UCSD-AML1 (cell line): ENCODE measurements at regions not wholly inside any gene's neighbourhood (a gene's known extent, or its start where the extent isn't known, plus 50 kb on each side); places are given as distances from the start of the nearest gene placed in this dataset.
A peak's percentile ranks its signal among the peaks of the same experiment; 100 is the strongest.

Experiments
- DNase-seq: peaks from one replicate; lab custom pipeline; 2025; ENCODE audit not compliant: unreplicated experiment; lab: John Stamatoyannopoulos, UW

GRCh38 chr7:17159500-17160037 is 138.9 kb upstream of the AHR start:
- DNase-seq = no peak

DNA sequence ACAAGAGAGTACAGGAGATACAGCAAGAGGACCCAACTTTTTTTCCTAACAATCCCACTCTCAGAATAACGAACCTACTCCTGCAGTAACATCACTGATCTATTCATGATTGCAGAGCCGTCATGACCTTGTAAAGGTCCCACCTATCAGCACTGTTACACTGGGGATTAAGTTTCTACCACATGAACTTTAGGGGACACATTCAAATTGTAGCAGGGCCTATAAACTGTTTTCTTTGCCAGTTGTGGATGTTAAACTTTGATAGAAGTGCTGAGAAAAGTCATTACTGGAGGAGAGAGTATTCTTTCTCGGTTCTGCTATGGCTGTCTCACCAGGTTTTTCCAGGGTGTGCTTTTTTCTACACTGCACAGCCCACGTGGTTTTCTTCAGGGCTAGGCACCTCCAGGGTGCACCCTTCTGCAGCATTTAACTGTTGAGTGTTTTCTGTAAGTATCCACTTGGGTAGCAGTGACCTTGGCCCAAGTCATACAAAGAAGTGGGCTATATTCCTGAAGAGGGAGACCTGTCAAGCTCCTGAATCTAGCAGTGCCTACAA is 131.6 kb upstream of the AHR start:
- no peak for DNase-seq

GRCh38 chr7:17168416-17168815 is 130.0 kb upstream of the AHR start:
- DNase-seq = no peak

DNA sequence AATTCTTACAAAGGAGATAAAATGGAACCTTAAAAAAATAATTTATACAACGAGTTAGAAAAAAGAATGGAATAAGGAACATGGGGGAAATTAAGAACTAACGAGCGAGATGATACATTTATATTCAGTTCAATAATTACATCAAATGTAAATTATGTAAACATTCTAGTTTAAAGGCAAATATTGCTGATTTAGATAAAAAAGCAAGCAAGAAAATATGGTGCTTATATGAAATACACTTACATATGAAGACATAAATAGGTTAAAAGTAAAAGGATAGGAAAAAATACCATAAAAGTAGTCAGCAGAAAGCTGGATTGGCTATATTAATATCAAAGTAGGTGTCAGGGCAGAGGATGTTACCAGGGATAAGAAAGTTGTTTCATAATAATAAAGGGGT is 127.0 kb upstream of the AHR start:
- DNase-seq = no peak

DNA sequence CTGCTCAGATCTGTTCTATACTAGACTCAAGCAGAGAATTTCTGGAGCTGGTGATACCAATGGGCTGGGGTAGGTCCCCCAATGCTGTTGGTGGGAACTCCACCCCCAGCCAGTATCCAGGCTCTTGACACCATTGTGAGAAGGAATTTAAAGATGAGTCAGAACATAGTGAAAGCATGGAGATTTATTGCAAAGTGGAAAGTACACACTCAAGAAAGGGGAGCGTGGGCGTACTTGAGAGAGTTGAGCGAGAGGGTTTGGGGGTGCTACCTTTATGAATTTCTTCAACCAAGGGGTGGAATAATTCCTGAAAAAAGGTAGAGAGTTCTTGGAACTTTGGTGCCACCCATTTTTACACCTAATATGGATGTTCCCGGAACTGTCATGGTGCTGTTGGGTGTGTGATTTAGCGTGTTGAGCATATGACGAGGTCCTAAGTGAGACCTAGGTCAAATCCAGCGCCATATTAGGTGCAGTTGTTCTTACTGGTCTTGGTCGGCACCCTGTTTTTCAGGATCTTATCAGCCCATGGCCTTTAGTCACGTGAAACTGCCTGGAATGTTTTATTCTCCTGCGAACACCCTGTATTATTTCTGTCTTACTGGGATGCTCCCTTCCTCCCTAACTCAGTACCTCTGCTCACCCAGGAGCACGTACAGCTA is 122.0 kb upstream of the AHR start:
- no peak for DNase-seq

- no peak for DNase-seq
These were observed 119.9 kb upstream of the AHR start for GRCh38 chr7:17178545-17178944.

DNA sequence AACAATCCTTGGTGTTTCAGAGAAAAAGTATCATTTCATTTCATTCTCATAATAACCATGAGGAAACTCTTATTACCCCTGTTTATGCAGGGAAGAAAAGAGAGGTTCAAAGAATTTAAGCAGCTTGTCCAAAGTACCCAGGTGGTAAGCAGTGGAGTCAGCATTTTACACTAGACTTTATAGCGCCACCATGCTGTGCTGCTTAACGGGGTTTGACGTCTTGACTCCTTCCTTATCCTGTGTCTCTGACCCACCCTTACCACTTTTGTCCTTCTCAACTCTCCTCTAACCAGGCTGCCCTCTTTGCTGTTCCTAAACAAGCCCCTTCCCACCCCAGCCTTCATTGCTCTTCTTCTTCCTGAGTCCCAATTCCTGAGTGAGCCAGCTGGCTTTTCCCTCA is 117.0 kb upstream of the AHR start:
- DNase-seq = no peak

GRCh38 chr7:17183630-17184328 is 114.7 kb upstream of the AHR start:
- DNase-seq = no peak

DNA sequence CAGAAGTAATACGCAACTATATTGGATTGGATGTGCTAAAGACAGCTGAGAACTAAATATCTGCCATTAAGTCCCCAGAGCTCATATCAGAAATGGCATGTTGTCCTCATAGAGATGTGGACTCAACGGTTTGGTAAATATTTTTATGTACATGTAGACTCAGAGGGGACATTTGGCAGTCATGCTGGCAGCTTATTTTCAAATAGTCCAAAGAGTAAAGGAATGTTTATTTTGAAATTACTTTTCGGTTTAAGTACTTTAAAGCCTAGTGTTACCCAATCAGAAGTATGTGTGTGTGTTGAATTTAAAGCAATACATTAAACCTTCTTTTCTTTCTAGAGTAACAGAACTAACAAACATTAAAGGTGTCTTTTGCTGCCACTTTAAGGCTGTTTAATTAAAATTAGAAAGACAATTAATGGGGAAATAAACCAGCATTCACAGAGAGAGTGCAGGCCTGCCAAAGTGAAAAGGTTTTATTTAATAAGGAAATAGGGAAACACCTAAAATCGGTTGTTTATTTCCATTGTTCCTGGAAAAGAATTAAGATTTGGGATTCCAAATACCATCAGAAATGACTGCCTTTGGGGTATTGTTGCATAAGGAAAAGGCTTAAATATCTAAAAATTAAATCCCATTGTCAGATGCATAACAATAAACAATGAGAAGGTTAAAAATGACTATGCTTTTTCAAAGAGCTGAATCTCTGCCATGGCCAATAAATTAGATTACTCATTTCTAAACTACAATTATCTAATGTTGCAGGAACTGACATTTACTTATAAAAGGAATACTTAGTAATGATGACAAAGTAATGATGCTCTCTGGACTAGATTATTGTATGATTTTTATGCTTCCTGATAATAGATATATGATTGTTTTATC is 113.4 kb upstream of the AHR start:
- no peak for DNase-seq

DNA sequence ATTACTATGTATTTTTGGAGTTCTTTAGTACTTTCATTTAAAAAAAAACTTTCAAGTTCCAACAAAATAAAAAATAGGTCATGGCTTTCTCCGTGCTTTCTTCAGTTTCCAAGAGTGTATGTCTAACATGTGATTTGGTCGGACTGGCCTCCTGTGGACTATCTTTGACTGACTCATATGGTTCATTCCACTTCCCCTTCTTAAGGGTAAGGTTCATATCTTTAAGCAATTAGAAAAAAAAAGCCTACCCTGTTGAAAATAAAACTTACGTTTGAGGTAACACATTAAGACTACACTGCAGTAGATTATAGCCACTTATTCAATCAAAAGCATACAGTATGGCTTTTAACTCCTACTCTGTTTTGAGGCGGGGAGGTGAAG is 112.8 kb upstream of the AHR start:
- DNase-seq = no peak

DNA sequence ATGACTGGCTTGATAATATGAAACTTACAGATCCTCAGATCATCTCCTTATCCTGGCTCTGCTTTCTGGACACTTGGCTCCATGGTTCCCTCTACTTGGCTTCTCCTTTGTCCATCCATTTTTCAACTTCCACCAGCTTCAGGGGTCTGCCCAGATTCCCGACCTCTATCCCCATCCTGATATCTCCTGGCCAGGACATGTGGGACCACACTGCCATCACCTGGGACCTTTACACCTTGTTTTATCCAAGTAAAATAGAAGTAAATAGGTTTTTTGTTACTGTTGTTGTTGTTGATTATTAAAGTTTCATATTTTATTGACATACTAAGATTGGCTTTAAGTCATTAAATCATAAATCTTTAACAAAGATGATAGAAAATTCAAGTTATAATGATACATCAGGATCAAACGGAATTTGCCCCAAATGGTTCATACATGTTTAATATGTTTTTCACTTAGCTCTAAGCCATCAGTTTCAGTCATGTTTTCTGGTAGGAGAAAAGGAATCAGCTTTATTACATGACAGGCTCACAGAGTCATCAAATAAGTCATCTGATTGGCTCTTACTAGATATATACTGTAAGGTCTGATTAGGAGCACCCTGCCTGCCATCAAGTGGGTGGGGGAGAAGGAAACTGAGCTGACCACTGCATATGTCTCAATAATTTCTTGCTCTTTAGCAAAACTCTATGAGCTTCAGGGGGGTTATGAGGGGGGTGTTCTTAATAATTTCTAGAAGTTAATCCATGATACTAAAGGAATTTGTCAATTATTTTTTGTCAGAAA is 111.5 kb upstream of the AHR start:
- no peak for DNase-seq

DNA sequence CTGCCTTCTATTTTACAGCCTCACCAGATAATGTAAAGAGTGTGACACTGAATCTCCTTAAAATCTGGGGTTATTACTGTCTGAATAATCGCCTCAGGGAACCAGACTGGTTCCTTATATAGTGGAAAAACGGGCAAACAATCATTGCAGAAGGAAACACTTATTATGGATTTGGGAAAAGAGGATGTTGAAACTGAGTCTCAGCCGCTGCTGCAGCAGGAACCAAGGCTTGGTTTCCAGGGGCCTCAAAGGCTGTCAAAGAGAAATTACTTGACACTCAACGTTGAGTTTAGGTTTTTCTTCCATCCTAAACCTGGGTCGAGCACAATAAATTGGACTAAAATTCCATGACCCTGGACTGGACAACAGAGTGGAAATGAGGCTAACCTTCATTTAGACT is 103.8 kb upstream of the AHR start:
- no peak for DNase-seq

DNA sequence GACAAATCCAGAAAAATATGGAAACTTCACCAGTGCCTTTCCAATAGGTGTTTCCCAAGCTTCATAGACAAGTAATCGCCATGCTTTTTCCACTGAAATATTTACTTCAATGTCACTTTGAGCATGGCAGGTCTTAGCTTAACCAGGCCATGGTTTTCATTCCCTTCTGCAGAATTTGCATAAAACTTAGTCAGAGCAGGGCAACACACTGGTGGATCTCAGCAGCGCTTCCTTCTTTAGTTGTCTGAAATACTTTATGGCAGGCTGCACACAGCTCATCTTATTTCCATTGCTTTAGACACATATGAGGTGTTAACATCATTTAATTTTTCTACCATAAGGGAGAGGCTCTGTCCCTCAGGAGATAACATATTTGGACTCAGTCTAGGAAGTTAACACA is 102.9 kb upstream of the AHR start:
- DNase-seq = no peak

GRCh38 chr7:17205910-17206309 is 92.5 kb upstream of the AHR start:
- DNase-seq = no peak

DNA sequence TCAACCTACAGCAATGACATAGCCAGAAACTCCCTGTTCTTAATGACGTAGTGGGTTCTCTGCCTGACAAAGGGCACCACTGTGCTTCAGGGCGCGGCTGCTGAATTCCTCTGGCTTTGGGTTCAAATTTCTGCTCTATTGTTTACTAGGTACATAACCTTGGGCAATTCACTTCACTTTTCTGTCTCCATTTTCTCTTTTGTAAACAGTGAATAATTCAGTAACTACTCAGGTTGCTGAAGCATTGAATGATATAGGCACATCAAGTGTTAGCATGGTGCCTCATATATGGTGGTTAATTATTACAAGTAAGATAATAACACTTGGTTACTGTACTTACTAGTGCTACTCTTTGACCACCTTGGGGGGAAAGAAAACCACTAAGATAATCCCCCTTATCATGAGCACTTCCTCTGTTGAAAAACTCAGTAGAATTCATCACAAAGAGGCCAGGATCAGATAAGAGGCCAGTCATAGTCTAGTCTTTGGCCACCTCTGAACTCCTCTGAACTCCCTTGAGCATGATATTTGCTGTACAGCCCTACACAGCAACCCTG is 92.0 kb upstream of the AHR start:
- peak; percentile 4 for DNase-seq

- peak; percentile 12 for DNase-seq
These were observed 91.2 kb upstream of the AHR start for GRCh38 chr7:17207220-17207619.

DNA sequence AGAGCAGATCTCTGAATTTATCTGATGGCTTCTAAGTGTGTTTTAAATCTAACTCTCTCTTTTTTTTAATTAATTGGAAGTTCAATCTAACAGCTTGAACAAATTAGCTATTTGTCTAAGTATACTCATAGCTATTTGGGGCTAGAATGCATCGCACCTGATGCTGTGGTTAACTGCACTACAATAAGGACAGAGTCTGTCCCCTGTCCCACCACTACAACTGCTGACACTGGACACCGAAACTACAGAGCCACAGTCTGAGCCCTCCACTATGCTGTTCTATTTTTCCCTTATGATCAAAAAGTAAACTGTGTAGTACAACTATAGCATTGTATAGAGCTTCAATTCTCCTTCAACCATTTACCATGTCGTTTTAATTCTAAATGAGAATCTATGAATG is 89.4 kb upstream of the AHR start:
- DNase-seq = no peak

DNA sequence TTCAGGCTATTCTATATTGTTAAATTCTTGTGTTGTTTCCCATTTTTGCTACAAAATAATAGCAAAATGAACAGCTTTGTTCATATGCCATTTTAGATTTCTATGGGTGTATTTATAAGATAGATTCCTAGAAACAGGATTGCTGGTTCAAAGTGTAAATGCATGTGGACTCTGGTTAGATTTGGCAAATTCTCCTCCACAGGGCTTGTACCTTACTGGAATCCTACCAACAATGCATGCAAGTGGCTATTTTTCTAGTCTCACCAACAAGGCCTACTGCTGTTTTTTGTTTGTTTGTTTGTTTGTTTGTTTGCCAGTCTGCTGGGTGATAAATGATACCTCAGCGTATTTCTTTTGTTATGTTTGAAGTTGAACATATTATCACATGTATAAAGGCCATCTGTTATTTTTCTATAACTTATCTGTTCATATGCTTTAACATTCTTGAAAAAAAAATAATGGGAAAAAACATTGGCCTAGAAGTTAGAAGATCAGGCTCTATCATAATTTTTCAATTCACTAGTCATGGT is 87.1 kb upstream of the AHR start:
- DNase-seq = no peak

DNA sequence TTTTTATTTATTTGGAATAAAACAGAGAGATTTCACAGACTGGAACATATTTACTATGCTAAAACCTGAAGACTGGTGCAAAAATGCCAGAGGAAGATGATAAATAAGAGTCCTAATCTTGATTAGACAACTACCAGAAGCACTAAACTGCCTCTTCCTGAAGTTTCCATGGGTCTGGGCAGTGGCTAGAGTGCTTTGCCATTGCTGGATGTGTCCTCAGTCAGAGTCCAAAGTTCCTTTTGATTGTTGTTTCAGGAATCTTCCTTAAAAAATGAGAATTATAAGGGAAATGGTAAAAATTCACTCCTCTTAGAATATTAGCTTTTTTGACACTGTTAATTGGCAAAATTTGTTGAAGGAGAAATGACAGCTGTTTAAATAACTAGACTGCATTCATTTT is 86.3 kb upstream of the AHR start:
- DNase-seq = no peak
